Spleen (tissue), 3 donors: ENCODE measurements at regions not wholly inside any gene's neighbourhood (a gene's known extent, or its start where the extent isn't known, plus 50 kb on each side); places are given as distances from the start of the nearest gene placed in this dataset.

ENCODE experiments used
- POLR2A ChIP-seq, 3 donors: fragments of 450-650 bp; IDR thresholded peaks; one replicate each; pipeline ENCODE4 v1.5.1; 2017; ENCODE audit warnings: antibody characterized with exemption in 3 of 3, mild to moderate bottlenecking in 1 of 3
- POLR2AphosphoS5 ChIP-seq, 3 donors: sonication (generic); formaldehyde crosslinking; IDR thresholded peaks; one replicate each; pipeline ENCODE4 v1.5.1; 2017; ENCODE audit warnings: antibody characterized with exemption in 3 of 3

DNA sequence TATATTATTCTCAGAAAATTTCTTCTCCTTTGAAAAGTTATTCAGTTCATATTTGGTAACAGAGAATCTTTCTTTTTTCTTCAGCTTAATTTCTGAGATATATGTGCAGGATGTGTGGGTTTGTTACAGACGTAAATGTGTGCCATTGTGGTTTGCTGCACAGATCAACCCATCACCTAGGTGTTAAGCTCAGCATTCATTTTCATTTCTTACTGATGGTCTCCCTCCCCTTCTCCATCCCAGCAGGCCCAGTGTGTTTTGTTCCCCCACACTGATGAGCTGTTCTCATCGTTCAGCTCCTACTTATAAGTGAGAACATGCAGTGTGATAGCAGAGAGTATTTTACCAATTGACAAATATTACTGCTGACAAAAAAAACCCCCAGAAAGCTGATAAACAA, 330.0 kb upstream of the CHD1 start:
- TF ChIP-seq POLR2A (IDR thresholded peaks at IDR 0.05) (no peak), POLR2AphosphoS5 (IDR thresholded peaks at IDR 0.05) (no peak)
